ENCODE measurements at regions not wholly inside any gene's neighbourhood (a gene's known extent, or its start where the extent isn't known, plus 50 kb on each side); places are given as distances from the start of the nearest gene placed in this dataset.

DNA sequence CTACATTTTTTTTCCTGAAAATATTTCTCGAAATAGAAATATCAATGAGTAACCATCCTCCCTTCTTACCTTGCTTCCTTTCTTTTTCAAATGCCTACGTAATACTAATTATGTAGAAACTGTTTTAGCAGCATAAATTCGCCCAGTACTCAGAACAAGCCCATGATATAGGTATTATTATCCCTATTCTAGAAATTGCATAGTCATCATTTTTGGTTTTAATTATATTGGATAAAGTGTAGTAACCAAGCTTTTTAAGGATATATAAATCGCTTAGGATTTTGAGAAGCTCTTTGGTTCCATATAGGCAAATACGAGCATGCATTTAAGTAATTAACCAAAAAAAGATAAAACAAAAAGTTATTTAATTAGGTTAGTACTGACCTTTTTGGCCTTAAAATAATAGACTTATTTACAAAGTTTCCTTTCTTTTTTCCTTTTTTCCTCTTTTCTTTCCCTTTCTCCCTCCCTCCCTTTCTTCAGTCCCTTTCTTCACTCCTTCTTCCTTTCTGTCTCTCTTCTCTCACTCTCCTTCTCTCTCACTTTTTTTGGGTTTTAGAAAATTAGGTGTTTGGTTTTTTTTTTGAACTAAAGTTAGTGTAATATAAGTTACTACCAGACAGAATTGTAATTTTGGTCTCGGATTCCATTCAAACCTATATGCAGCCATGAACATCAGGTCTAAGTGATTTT, 457.7 kb downstream of the RFPL4B start:
- TF ChIP-seq POLR2A (IDR thresholded peaks at IDR 0.05; ENCODE audit: extremely low read depth, insufficient read length) = no peak
- TF ChIP-seq, protein P1, sequence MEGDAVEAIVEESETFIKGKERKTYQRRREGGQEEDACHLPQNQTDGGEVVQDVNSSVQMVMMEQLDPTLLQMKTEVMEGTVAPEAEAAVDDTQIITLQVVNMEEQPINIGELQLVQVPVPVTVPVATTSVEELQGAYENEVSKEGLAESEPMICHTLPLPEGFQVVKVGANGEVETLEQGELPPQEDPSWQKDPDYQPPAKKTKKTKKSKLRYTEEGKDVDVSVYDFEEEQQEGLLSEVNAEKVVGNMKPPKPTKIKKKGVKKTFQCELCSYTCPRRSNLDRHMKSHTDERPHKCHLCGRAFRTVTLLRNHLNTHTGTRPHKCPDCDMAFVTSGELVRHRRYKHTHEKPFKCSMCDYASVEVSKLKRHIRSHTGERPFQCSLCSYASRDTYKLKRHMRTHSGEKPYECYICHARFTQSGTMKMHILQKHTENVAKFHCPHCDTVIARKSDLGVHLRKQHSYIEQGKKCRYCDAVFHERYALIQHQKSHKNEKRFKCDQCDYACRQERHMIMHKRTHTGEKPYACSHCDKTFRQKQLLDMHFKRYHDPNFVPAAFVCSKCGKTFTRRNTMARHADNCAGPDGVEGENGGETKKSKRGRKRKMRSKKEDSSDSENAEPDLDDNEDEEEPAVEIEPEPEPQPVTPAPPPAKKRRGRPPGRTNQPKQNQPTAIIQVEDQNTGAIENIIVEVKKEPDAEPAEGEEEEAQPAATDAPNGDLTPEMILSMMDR (IDR thresholded peaks at IDR 0.05; ENCODE audit: low read depth, low read length) = no peak

All from NB4 (cell line).